ENCODE measurements at regions not wholly inside any gene's neighbourhood (a gene's known extent, or its start where the extent isn't known, plus 50 kb on each side); places are given as distances from the start of the nearest gene placed in this dataset.
A peak's percentile ranks its signal among the peaks of the same experiment; 100 is the strongest.

- DNase-seq = no peak
These were observed 131.8 kb upstream of the HABP2 start for GRCh38 chr10:113420733-113421675.

GRCh38 chr10:113422371-113422770, 130.5 kb upstream of the HABP2 start:
- DNase-seq = peak; percentile 21

- peak; percentile 69 for DNase-seq
These were observed 128.7 kb upstream of the HABP2 start for GRCh38 chr10:113423981-113424721.

- DNase-seq = no peak
These were observed 127.8 kb upstream of the HABP2 start for GRCh38 chr10:113425008-113425407.

- no peak for DNase-seq
These were observed 127.3 kb upstream of the HABP2 start for GRCh38 chr10:113425541-113425951.

GRCh38 chr10:113426181-113426877, 126.5 kb upstream of the HABP2 start:
- no peak for DNase-seq

- DNase-seq = no peak
These were observed 125.6 kb upstream of the HABP2 start for GRCh38 chr10:113427236-113427735.

- no peak for DNase-seq
These were observed 124.9 kb upstream of the HABP2 start for GRCh38 chr10:113427811-113428558.

GRCh38 chr10:113430634-113431397, 122.0 kb upstream of the HABP2 start:
- no peak for DNase-seq

GRCh38 chr10:113431398-113432160, 121.3 kb upstream of the HABP2 start:
- DNase-seq = no peak

- DNase-seq = no peak
These were observed 119.1 kb upstream of the HABP2 start for GRCh38 chr10:113433711-113434110.

- DNase-seq = no peak
These were observed 118.5 kb upstream of the HABP2 start for GRCh38 chr10:113434315-113434714.

- no peak for DNase-seq
These were observed 117.9 kb upstream of the HABP2 start for GRCh38 chr10:113434950-113435349.

GRCh38 chr10:113435881-113436280, 117.0 kb upstream of the HABP2 start:
- DNase-seq = no peak

- no peak for DNase-seq
These were observed 116.0 kb upstream of the HABP2 start for GRCh38 chr10:113436851-113437250.

- DNase-seq = peak; percentile 81
These were observed 114.2 kb upstream of the HABP2 start for GRCh38 chr10:113438652-113439051.

- no peak for DNase-seq
These were observed 111.6 kb upstream of the HABP2 start for GRCh38 chr10:113441220-113441619.

GRCh38 chr10:113441686-113442270, 111.1 kb upstream of the HABP2 start:
- DNase-seq = no peak

GRCh38 chr10:113442336-113442735, 110.5 kb upstream of the HABP2 start:
- DNase-seq = no peak

All from fibroblast of skin of right biceps (primary cell).